ENCODE measurements at regions not wholly inside any gene's neighbourhood (a gene's known extent, or its start where the extent isn't known, plus 50 kb on each side); places are given as distances from the start of the nearest gene placed in this dataset.

DNA sequence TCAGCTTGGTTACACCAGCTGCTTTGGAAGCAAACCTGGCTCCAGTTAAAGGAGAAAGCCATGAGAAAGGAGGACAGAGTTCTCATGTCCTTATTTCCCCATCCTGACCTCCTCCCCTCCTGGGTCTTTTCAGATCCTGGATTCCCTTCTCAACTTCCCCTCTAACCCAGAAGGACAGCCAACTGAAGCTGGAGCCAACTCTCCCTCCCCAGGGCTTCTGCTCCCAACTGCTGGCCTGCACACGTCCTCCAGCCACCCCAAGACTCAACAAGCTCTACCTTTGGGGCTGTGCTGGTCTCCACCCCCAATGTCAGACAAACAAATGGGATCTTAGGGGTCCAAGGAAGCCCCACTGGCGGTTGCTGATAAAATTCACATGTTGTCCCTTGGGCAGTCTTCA, 651.1 kb upstream of the TBX3 start:
- Histone ChIP-seq H3K4me3 (ENCODE audit: low read length) (no peak overlapping the region), H3K36me3 (ENCODE audit: insufficient read depth, low read length) (no peaks in the 10 kb centered on the region), H3K27me3 (ENCODE audit: control insufficient read depth, insufficient read depth, low read length) (no peaks in the 10 kb centered on the region), H3K4me1 (ENCODE audit: control insufficient read depth, insufficient read depth, low read length) (peaks cover 11% of the 10 kb centered on the region), H3K9ac (ENCODE audit: low read depth, low read length) (no peak overlapping the region), H3K4me2 (ENCODE audit: low read length) (no peak overlapping the region), H3K9me3 (replicated peaks; ENCODE audit: low read length) (no peaks in the 10 kb centered on the region)

DNA sequence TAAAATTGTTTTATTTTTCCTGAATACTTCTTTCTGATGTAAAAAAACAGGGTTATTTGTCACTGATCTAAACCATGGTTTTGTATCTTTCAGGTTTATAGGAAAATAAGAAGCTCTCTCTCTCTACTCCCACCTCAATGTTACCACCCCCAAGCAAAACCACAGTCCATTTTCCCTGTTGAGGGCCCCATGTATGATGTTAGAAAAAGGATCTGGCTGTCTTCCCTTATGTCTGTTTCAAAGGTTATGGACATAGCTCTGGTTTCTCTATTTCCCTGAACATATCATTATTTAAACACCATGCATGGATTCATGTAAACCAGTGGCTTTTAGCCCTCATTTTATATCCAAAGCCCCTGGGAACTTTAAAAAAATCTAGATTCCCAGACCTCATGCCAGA, 649.0 kb upstream of the TBX3 start:
- H3K36me3 ChIP-seq (ENCODE audit: insufficient read depth, low read length), result no peaks in the 10 kb centered on the region
- H3K4me3 ChIP-seq (ENCODE audit: low read length), result no peak overlapping the region
- no peak overlapping the region for H3K4me2 ChIP-seq (ENCODE audit: low read length)
- H3K9me3 ChIP-seq (replicated peaks; ENCODE audit: low read length), result no peaks in the 10 kb centered on the region
- no peaks in the 10 kb centered on the region for H3K27me3 ChIP-seq (ENCODE audit: control insufficient read depth, insufficient read depth, low read length)
- peaks cover 7% of the 10 kb centered on the region for H3K4me1 ChIP-seq (ENCODE audit: control insufficient read depth, insufficient read depth, low read length)
- H3K9ac ChIP-seq (ENCODE audit: low read depth, low read length), result no peak overlapping the region

DNA sequence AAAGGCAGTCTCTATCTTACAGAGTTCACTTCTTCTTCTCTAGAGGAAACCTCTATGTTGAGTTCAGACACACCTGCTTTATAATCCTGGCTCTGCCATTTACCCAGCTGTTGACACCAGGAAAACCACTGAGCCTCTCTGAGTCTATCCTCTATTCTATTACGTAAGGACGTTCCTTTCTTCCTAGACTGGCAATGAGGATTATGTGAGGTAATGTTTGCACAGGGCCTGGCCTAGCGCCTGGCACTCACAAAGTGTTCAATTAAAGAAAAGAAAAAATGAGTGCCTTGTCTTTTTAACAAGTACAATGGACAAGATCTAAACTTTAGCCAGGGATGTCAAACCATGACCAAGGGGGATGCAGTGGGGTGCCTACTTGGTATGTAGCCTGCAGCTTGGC, 641.9 kb upstream of the TBX3 start:
- Histone ChIP-seq H3K4me3 (ENCODE audit: low read length) (no peak overlapping the region), H3K4me2 (ENCODE audit: low read length) (no peak overlapping the region), H3K9ac (ENCODE audit: low read depth, low read length) (no peak overlapping the region), H3K27me3 (ENCODE audit: control insufficient read depth, insufficient read depth, low read length) (no peaks in the 10 kb centered on the region), H3K9me3 (replicated peaks; ENCODE audit: low read length) (no peaks in the 10 kb centered on the region), H3K4me1 (ENCODE audit: control insufficient read depth, insufficient read depth, low read length) (peaks cover 18% of the 10 kb centered on the region), H3K36me3 (ENCODE audit: insufficient read depth, low read length) (no peaks in the 10 kb centered on the region)

DNA sequence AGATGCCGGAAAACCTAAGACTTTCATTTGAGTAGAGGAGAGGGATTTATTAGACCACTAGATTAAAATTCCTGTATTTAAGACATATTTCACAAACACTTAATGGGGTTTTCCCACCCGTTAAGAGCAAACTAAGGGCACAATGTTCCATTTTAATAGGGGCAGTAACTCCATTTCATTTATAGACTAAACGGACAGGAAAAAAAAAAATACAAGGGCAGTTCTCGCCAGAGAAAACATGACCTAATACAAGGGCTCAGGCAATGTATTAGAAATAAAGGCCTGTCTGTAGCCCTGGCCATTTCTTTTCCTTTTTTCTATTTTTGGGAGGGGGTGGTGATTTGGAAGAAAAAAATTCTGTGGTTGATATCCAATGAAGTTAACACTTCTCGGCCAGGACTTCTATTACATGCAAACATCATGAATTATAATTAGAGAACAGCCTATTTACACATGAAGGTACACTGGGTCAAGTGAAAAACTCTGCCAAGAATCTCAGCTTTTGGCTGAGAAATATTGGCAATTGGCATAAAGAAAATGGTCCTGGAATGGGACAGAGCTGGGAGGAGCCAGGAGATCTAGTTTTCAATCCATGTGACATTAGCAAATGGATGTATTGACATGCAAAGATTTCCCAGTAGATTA, 641.1 kb upstream of the TBX3 start:
- Histone ChIP-seq H3K36me3 (ENCODE audit: insufficient read depth, low read length) (no peaks in the 10 kb centered on the region), H3K4me2 (ENCODE audit: low read length) (no peak overlapping the region), H3K9me3 (replicated peaks; ENCODE audit: low read length) (no peaks in the 10 kb centered on the region), H3K27me3 (ENCODE audit: control insufficient read depth, insufficient read depth, low read length) (no peaks in the 10 kb centered on the region), H3K4me3 (ENCODE audit: low read length) (no peak overlapping the region), H3K9ac (ENCODE audit: low read depth, low read length) (no peak overlapping the region), H3K4me1 (ENCODE audit: control insufficient read depth, insufficient read depth, low read length) (peaks cover 22% of the 10 kb centered on the region)

DNA sequence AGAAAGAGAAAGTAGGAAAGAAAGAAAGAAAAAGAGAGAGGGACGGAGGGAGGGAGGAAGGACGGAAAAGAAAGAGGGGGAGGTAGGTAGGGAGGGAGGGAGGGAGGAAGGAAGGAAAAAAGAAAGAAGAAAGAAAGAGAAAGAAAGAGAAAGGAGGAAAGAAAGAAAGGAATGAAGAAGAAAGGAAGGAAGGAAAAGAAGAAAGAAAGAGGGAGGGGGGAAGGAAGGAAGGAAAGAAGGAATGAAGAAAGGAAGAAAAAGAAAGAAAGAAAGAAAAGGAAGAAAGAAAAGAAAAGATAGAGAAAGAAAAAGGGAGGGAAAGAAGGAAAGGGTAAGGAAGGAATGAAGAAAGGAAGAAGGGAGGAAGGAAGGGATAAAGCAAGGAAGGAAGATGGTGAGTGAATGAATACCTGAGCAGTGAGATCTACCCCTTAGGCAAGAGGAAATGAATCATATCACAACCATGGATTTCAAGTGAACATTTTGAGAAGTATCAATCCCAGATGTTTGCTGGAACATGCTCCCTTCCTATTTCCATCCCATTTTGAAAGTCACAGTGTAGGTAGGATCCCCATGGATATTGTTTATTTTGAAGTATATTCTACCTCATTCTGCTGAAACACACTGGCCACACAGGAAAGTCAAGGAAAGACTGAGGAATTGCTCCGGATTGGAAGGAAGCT, 639.4 kb upstream of the TBX3 start:
- Histone ChIP-seq H3K9ac (ENCODE audit: low read depth, low read length) (no peak overlapping the region), H3K4me1 (ENCODE audit: control insufficient read depth, insufficient read depth, low read length) (peaks cover 22% of the 10 kb centered on the region), H3K36me3 (ENCODE audit: insufficient read depth, low read length) (no peaks in the 10 kb centered on the region), H3K4me2 (ENCODE audit: low read length) (no peak overlapping the region), H3K27me3 (ENCODE audit: control insufficient read depth, insufficient read depth, low read length) (no peaks in the 10 kb centered on the region), H3K4me3 (ENCODE audit: low read length) (no peak overlapping the region), H3K9me3 (replicated peaks; ENCODE audit: low read length) (no peaks in the 10 kb centered on the region)

DNA sequence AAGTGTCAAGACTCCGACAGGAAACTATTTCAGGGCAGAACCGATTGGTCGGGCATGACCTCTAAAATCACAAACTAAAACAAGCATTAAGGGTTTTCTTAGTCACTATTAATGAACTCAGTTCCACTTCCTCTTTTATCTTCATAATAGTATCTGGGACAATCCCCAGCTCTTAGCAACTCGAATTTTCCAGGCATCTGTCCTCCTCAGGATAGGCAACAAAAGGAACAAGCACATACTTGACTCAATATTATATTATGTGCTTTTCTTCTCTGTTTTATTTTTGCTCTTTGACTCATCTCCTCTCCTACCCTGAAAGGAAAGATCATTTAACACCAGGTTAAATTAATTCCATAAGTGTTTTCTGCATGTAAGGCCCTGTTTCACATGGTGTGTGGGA, 638.3 kb upstream of the TBX3 start:
- no peaks in the 10 kb centered on the region for H3K36me3 ChIP-seq (ENCODE audit: insufficient read depth, low read length)
- peaks cover 22% of the 10 kb centered on the region for H3K4me1 ChIP-seq (ENCODE audit: control insufficient read depth, insufficient read depth, low read length)
- no peak overlapping the region for H3K4me2 ChIP-seq (ENCODE audit: low read length)
- no peak overlapping the region for H3K9ac ChIP-seq (ENCODE audit: low read depth, low read length)
- H3K9me3 ChIP-seq (replicated peaks; ENCODE audit: low read length), result no peaks in the 10 kb centered on the region
- H3K27me3 ChIP-seq (ENCODE audit: control insufficient read depth, insufficient read depth, low read length), result no peaks in the 10 kb centered on the region
- no peak overlapping the region for H3K4me3 ChIP-seq (ENCODE audit: low read length)

DNA sequence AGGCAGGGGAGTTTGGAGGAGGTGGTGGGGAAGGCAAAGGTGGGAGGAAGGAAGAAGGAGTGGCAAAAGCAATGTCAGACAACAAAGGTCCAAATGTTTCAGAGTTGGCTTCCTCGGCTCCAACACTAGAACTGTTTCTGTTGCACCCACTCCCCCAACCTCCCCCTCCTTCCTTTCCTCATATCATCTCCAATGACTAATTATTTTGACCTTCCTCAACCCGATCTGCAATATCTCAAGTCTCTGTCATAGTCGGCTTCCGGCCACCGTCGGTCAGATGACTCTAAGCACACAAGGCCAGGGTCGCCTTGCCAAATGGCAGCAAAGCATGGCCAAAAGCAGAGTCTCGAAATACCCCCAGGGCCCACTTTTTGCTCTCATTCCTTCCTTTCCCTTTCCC, 637.0 kb upstream of the TBX3 start:
- H3K36me3 ChIP-seq (ENCODE audit: insufficient read depth, low read length), result no peaks in the 10 kb centered on the region
- H3K4me1 ChIP-seq (ENCODE audit: control insufficient read depth, insufficient read depth, low read length), result peaks cover 22% of the 10 kb centered on the region
- H3K9me3 ChIP-seq (replicated peaks; ENCODE audit: low read length), result no peaks in the 10 kb centered on the region
- no peaks in the 10 kb centered on the region for H3K27me3 ChIP-seq (ENCODE audit: control insufficient read depth, insufficient read depth, low read length)
- H3K4me3 ChIP-seq (ENCODE audit: low read length), result no peak overlapping the region
- H3K4me2 ChIP-seq (ENCODE audit: low read length), result no peak overlapping the region
- no peak overlapping the region for H3K9ac ChIP-seq (ENCODE audit: low read depth, low read length)

DNA sequence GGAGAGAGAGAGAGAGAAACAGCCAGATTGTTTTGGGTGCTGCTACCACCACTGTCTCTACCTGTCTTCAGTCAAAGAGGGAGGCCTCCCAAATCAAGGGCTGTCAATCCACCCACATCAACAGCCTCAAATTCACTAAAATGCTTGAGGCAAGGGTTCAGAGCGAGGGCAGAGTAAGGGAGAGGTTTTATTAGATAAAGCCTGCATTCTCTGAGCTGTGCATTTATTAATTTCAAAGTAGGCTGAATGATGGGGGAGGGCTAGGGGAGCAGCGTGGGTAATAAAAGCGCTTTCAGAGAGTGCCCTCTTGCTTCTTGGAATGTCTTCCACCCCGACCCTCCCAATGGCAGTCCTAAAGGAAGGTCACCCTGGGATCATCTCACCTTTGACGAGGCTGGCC, 636.5 kb upstream of the TBX3 start:
- H3K4me2 ChIP-seq (ENCODE audit: low read length), result no peak overlapping the region
- H3K27me3 ChIP-seq (ENCODE audit: control insufficient read depth, insufficient read depth, low read length), result no peaks in the 10 kb centered on the region
- H3K4me3 ChIP-seq (ENCODE audit: low read length), result no peak overlapping the region
- H3K9me3 ChIP-seq (replicated peaks; ENCODE audit: low read length), result no peaks in the 10 kb centered on the region
- H3K36me3 ChIP-seq (ENCODE audit: insufficient read depth, low read length), result no peaks in the 10 kb centered on the region
- peaks cover 22% of the 10 kb centered on the region for H3K4me1 ChIP-seq (ENCODE audit: control insufficient read depth, insufficient read depth, low read length)
- no peak overlapping the region for H3K9ac ChIP-seq (ENCODE audit: low read depth, low read length)

DNA sequence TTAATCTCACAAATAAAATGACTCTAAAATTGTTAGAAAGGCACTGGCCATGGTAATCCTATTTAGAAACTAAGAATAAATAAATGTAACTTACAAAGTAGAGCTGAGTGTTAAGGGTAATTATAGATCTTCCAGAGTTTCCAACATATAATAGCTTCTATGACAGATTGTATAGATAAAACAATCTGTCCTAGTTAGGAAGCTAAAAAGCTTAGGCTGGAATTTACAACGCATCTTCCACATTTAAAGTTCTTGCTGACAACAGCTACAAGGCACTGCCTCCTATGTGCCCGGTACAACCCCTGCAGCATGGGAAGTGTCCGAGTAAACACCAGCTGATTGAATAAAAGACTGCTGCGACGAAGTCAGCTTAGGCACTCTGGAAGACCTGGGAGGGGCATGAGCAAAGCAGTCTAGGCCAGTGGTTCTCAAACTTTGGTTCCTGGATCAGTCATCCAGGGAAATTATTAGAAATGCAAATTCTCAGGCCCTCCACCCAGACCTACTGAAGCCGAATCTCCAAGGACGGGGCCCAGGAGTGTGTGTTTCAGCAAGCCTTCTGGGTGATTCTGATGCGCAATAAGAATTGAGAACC, 635.6 kb upstream of the TBX3 start:
- Histone ChIP-seq H3K9me3 (replicated peaks; ENCODE audit: low read length) (no peaks in the 10 kb centered on the region), H3K4me2 (ENCODE audit: low read length) (no peak overlapping the region), H3K36me3 (ENCODE audit: insufficient read depth, low read length) (no peaks in the 10 kb centered on the region), H3K9ac (ENCODE audit: low read depth, low read length) (no peak overlapping the region), H3K4me3 (ENCODE audit: low read length) (no peak overlapping the region), H3K4me1 (ENCODE audit: control insufficient read depth, insufficient read depth, low read length) (peaks cover 18% of the 10 kb centered on the region), H3K27me3 (ENCODE audit: control insufficient read depth, insufficient read depth, low read length) (no peaks in the 10 kb centered on the region)

DNA sequence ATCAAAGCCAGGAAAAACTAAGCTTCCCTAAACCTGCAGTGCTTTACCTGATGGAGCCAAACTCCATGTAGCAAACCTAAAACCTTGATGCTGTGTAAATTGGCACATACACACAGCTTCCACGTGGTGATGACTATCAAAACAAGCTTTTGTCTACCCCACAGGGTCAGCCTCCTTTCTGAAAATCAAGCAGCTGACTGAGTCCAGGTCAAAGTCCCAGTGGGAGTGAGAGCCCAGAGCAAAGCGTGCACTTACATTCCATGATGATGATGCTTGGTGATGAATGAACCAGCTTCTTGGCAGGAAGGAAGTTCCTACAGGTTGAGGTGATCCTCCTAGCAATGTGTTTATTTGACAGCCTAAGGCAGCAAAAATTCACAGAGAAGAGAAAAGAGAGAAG, 630.0 kb upstream of the TBX3 start:
- peaks cover 10% of the 10 kb centered on the region for H3K4me1 ChIP-seq (ENCODE audit: control insufficient read depth, insufficient read depth, low read length)
- no peaks in the 10 kb centered on the region for H3K9me3 ChIP-seq (replicated peaks; ENCODE audit: low read length)
- no peaks in the 10 kb centered on the region for H3K36me3 ChIP-seq (ENCODE audit: insufficient read depth, low read length)
- no peak overlapping the region for H3K4me3 ChIP-seq (ENCODE audit: low read length)
- H3K27me3 ChIP-seq (ENCODE audit: control insufficient read depth, insufficient read depth, low read length), result no peaks in the 10 kb centered on the region
- H3K9ac ChIP-seq (ENCODE audit: low read depth, low read length), result no peak overlapping the region
- no peak overlapping the region for H3K4me2 ChIP-seq (ENCODE audit: low read length)

DNA sequence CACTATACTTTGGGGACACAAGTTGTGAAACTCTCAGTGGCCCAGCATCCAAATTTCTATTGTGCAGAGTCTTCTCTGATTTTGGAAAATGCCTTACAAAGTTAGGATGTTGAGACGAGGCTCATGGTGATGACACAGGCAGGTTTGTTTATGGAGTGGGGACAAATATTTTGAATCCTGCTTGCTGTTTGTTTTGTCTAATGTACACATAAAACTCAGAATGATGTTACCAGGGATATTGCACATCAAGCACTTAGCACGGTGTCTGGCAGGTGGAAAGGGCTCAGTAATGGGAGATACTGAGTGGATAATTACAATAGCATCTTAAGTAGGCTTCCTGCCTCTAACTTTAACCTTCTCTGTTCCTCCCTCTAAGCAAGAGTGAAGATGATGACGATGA, 628.9 kb upstream of the TBX3 start:
- H3K36me3 ChIP-seq (ENCODE audit: insufficient read depth, low read length), result no peaks in the 10 kb centered on the region
- no peak overlapping the region for H3K4me2 ChIP-seq (ENCODE audit: low read length)
- H3K27me3 ChIP-seq (ENCODE audit: control insufficient read depth, insufficient read depth, low read length), result no peaks in the 10 kb centered on the region
- H3K4me1 ChIP-seq (ENCODE audit: control insufficient read depth, insufficient read depth, low read length), result peaks cover 10% of the 10 kb centered on the region
- no peak overlapping the region for H3K4me3 ChIP-seq (ENCODE audit: low read length)
- H3K9me3 ChIP-seq (replicated peaks; ENCODE audit: low read length), result no peaks in the 10 kb centered on the region
- H3K9ac ChIP-seq (ENCODE audit: low read depth, low read length), result no peak overlapping the region

DNA sequence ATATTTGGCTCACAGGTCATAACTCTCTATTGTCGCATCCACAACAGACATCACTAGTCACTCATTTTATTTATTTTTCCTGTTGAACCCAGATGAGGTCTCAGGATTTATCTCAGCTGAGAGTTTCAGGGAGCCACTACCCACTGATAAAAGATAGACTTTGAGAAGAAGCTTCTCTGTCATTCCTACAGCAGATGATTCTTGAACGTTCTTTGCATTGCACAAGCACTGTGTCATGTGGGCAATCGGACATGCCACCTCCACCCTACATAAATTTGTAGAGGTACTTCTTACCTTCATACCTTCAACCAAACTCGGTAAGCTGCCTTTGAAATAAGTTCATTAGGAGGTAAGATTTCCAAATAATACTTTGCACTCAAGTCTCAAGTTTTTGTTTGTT, 627.9 kb upstream of the TBX3 start:
- Histone ChIP-seq H3K4me2 (ENCODE audit: low read length) (no peak overlapping the region), H3K27me3 (ENCODE audit: control insufficient read depth, insufficient read depth, low read length) (no peaks in the 10 kb centered on the region), H3K4me3 (ENCODE audit: low read length) (no peak overlapping the region), H3K4me1 (ENCODE audit: control insufficient read depth, insufficient read depth, low read length) (peaks cover 10% of the 10 kb centered on the region), H3K9me3 (replicated peaks; ENCODE audit: low read length) (no peaks in the 10 kb centered on the region), H3K9ac (ENCODE audit: low read depth, low read length) (no peak overlapping the region), H3K36me3 (ENCODE audit: insufficient read depth, low read length) (no peaks in the 10 kb centered on the region)

Measured in skeletal muscle satellite cell (primary cell).